ENCODE measurements at regions not wholly inside any gene's neighbourhood (a gene's known extent, or its start where the extent isn't known, plus 50 kb on each side); places are given as distances from the start of the nearest gene placed in this dataset.
"Not testable (repeated sequence)": the region's sequence is repeated elsewhere in the genome, so short reads cannot be mapped to it uniquely, and the experiment has no call there.

GRCh38 chr4:45423896-45424295 is 697.5 kb upstream of the GNPDA2 start:
- FAIRE-seq (no peak), DNase-seq (ENCODE audit: low read depth, low spot score) (no peak), ATAC-seq (no peak)
- Histone ChIP-seq H3K27me3 (replicated peaks in 1 of 2; ENCODE audit: control insufficient read depth in 2 of 2, insufficient read depth in 2 of 2, low read length in 1 of 2) (no peaks in the 10 kb centered on the region), H3K9ac (ENCODE audit: control insufficient read depth, insufficient read depth, low read length) (no peak overlapping the region), H3K4me2 (ENCODE audit: control insufficient read depth, insufficient read depth) (no peak overlapping the region), H3K4me3 (no peak overlapping the region), H4K20me1 (ENCODE audit: control insufficient read depth, insufficient read depth) (no peaks in the 10 kb centered on the region), H3K36me3 (ENCODE audit: control insufficient read depth in 2 of 2, insufficient read depth in 2 of 2, low read length in 1 of 2) (no peaks in the 10 kb centered on the region), H3K9me3 (replicated peaks; ENCODE audit: control insufficient read depth, insufficient read depth, low read length) (no peaks in the 10 kb centered on the region), H3K4me1 (ENCODE audit: control insufficient read depth, insufficient read depth, low read length) (no peaks in the 10 kb centered on the region), H3K79me2 (ENCODE audit: control insufficient read depth, insufficient read depth, low read length) (no peaks in the 10 kb centered on the region), H3K27ac (ENCODE audit: control insufficient read depth, insufficient read depth) (no peak overlapping the region), H2AFZ (ENCODE audit: control insufficient read depth, low read depth, low read length) (no peak overlapping the region)
- WGBS (ENCODE audit: insufficient coverage, insufficient replicate concordance, low lambda C conversion rate, missing lambda C conversion rate) = 38% methylated on average over 3 of the region's 3 CpGs
- ChIA-PET CTCF (no interaction called here), SMC1A (ENCODE audit: uncharacterized antibody, unreplicated experiment) (no interaction called here), POLR2A (no interaction called here), RAD21 (ENCODE audit: unreplicated experiment) (no interaction called here)
- TF ChIP-seq SP1 (IDR thresholded peaks at IDR 0.05; ENCODE audit: low read depth, low read length) = no peak
- TF ChIP-seq ZZZ3 (IDR thresholded peaks at IDR 0.05; ENCODE audit: control insufficient read depth, insufficient read length, low read depth) = no peak
- no peak for TF ChIP-seq TAF1 (IDR thresholded peaks at IDR 0.05; ENCODE audit: borderline replicate concordance, low read depth, low read length)
- TF ChIP-seq LARP7 (IDR thresholded peaks at IDR 0.05) = no peak
- no peak for TF ChIP-seq CBFB (IDR thresholded peaks at IDR 0.05; ENCODE audit: low read depth)
- TF ChIP-seq CHD2 (IDR thresholded peaks at IDR 0.05; ENCODE audit: borderline replicate concordance, low read depth, low read length) = no peak
- TF ChIP-seq MTA2 (IDR thresholded peaks at IDR 0.05; ENCODE audit: low read depth) = no peak
- no peak for TF ChIP-seq WRNIP1 (IDR thresholded peaks at IDR 0.05; ENCODE audit: borderline replicate concordance, low read depth, low read length)
- no peak for TF ChIP-seq KLF5 (IDR thresholded peaks at IDR 0.05; ENCODE audit: partially characterized antibody)
- TF ChIP-seq EED (IDR thresholded peaks at IDR 0.05; ENCODE audit: low read depth) = no peak
- no peak for TF ChIP-seq ATF2 (IDR thresholded peaks at IDR 0.05; ENCODE audit: low read length)
- TF ChIP-seq TCF7 (IDR thresholded peaks at IDR 0.05; ENCODE audit: borderline replicate concordance) = no peak
- TF ChIP-seq RCOR1 (conservative IDR thresholded peaks at IDR 0.05; ENCODE audit: low read depth, low read length) = no peak
- no peak for TF ChIP-seq SREBF1 (IDR thresholded peaks at IDR 0.05; ENCODE audit: low read length)
- no peak for TF ChIP-seq ZNF217 (IDR thresholded peaks at IDR 0.05)
- TF ChIP-seq BRCA1 (IDR thresholded peaks at IDR 0.05; ENCODE audit: low read depth, low read length) = no peak
- no peak for TF ChIP-seq EGR1 (IDR thresholded peaks at IDR 0.05; ENCODE audit: borderline replicate concordance in 1 of 2, low read depth in 2 of 2, low read length in 2 of 2)
- no peak for TF ChIP-seq POLR2A (IDR thresholded peaks at IDR 0.05; ENCODE audit: low read depth, low read length)
- no peak for TF ChIP-seq MXI1 (IDR thresholded peaks at IDR 0.05; ENCODE audit: low read depth, low read length)
- no TSS peak for BruUV-seq (replicated peaks)
- intact Hi-C loops (cut with micrococcal nuclease; ENCODE audit: unreplicated experiment) = no loop called here
- in situ Hi-C loops (cut with MboI) = no loop called here

GRCh38 chr4:45420091-45420674 is 693.8 kb upstream of the GNPDA2 start:
- SMC1A ChIA-PET (ENCODE audit: uncharacterized antibody, unreplicated experiment); ATAC-seq; H3K27ac ChIP-seq (ENCODE audit: control insufficient read depth, insufficient read depth); H4K20me1 ChIP-seq (ENCODE audit: control insufficient read depth, insufficient read depth); POLR2A ChIA-PET; H3K4me1 ChIP-seq (ENCODE audit: control insufficient read depth, insufficient read depth, low read length); H3K4me2 ChIP-seq (ENCODE audit: control insufficient read depth, insufficient read depth); CTCF ChIA-PET; in situ Hi-C loops (cut with MboI); H3K9me3 ChIP-seq (replicated peaks; ENCODE audit: control insufficient read depth, insufficient read depth, low read length); H3K36me3 ChIP-seq (ENCODE audit: control insufficient read depth in 2 of 2, insufficient read depth in 2 of 2, low read length in 1 of 2); H3K9ac ChIP-seq (ENCODE audit: control insufficient read depth, insufficient read depth, low read length); BruUV-seq (replicated peaks); H2AFZ ChIP-seq (ENCODE audit: control insufficient read depth, low read depth, low read length); intact Hi-C loops (cut with micrococcal nuclease; ENCODE audit: unreplicated experiment); FAIRE-seq; RAD21 ChIA-PET (ENCODE audit: unreplicated experiment); DNase-seq (ENCODE audit: low read depth, low spot score); H3K27me3 ChIP-seq (replicated peaks in 1 of 2; ENCODE audit: control insufficient read depth in 2 of 2, insufficient read depth in 2 of 2, low read length in 1 of 2); H3K79me2 ChIP-seq (ENCODE audit: control insufficient read depth, insufficient read depth, low read length); H3K4me3 ChIP-seq: not testable (repeated sequence)
- WGBS (ENCODE audit: insufficient coverage, insufficient replicate concordance, low lambda C conversion rate, missing lambda C conversion rate) = 49% methylated on average over 20 of the region's 21 CpGs

All from GM12878 (cell line).